ENCODE measurements at regions not wholly inside any gene's neighbourhood (a gene's known extent, or its start where the extent isn't known, plus 50 kb on each side); places are given as distances from the start of the nearest gene placed in this dataset.

- H3K27ac ChIP-seq (ENCODE audit: low read depth, low read length, severe bottlenecking): no peak overlapping the region
- peaks cover 2% of the 10 kb centered on the region for H3K9me3 ChIP-seq (ENCODE audit: control insufficient read depth, low read length)
- no peak overlapping the region for H3K4me3 ChIP-seq (ENCODE audit: extremely low read depth, insufficient read depth, low read length, poor library complexity, severe bottlenecking)
- WGBS, 2 experiments (ENCODE audit: insufficient coverage in 2 of 2): 83 to 86% methylated on average over 2 of the region's 2 CpGs
- H3K4me1 ChIP-seq (ENCODE audit: control insufficient read depth, insufficient read depth, low read length, poor library complexity, severe bottlenecking): no peaks in the 10 kb centered on the region
- no peaks in the 10 kb centered on the region for H3K36me3 ChIP-seq (ENCODE audit: control insufficient read depth, insufficient read depth, low read length)
These were observed 199.3 kb downstream of the RNF144A start for GRCh38 chr2:7116511-7116910.

- WGBS, 2 experiments (ENCODE audit: insufficient coverage in 2 of 2): 88 to 92% methylated on average over 6 to 8 of the region's 8 CpGs
These were observed 199.9 kb downstream of the RNF144A start for GRCh38 chr2:7117076-7117475.

DNA sequence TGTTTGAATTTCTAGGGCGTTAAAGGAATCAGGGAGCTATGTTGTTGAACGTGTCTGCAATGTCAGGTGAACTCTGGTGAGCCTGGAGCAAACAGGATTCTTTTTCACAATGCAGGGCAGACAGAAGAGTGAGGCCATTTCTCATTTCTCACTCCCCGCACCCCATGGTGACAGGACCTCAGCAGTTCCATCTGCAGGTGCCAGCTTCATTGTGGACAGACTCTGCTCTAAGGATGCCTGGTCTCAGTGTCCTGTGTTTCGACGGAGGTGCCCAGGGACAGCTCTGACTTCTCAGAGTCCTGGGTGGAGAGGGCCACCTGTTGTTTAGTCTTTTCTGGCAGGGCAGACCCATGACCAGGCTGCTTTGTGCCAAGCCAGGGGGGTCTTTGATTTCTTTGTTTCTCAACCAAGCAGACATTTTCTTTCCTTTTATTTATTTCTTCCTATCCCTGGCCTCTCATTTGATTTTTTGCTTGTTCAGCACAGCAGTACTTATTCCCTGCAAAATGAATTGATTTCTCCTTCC lies 201.5 kb downstream of the RNF144A start:
- WGBS, 2 experiments (ENCODE audit: insufficient coverage in 2 of 2): 72 to 79% methylated on average over 5 of the region's 5 CpGs
- H3K4me3 ChIP-seq (ENCODE audit: extremely low read depth, insufficient read depth, low read length, poor library complexity, severe bottlenecking): no peak overlapping the region
- H3K4me1 ChIP-seq (ENCODE audit: control insufficient read depth, insufficient read depth, low read length, poor library complexity, severe bottlenecking): no peaks in the 10 kb centered on the region
- H3K27ac ChIP-seq (ENCODE audit: low read depth, low read length, severe bottlenecking): no peak overlapping the region
- H3K9me3 ChIP-seq (ENCODE audit: control insufficient read depth, low read length): peaks cover 2% of the 10 kb centered on the region
- no peaks in the 10 kb centered on the region for H3K36me3 ChIP-seq (ENCODE audit: control insufficient read depth, insufficient read depth, low read length)

More at GRCh38 chr2:7117076-7117475, 199.9 kb downstream of the RNF144A start:
- H3K9me3 ChIP-seq (ENCODE audit: control insufficient read depth, low read length): peaks cover 2% of the 10 kb centered on the region
- H3K27ac ChIP-seq (ENCODE audit: low read depth, low read length, severe bottlenecking): no peak overlapping the region
- no peaks in the 10 kb centered on the region for H3K36me3 ChIP-seq (ENCODE audit: control insufficient read depth, insufficient read depth, low read length)
- no peak overlapping the region for H3K4me3 ChIP-seq (ENCODE audit: extremely low read depth, insufficient read depth, low read length, poor library complexity, severe bottlenecking)
- no peaks in the 10 kb centered on the region for H3K4me1 ChIP-seq (ENCODE audit: control insufficient read depth, insufficient read depth, low read length, poor library complexity, severe bottlenecking)

GRCh38 chr2:7119132-7119835 lies 202.1 kb downstream of the RNF144A start:
- 70 to 75% methylated on average over 8 of the region's 8 CpGs for WGBS, 2 experiments (ENCODE audit: insufficient coverage in 2 of 2)
- Histone ChIP-seq H3K36me3 (ENCODE audit: control insufficient read depth, insufficient read depth, low read length) (no peaks in the 10 kb centered on the region), H3K4me3 (ENCODE audit: extremely low read depth, insufficient read depth, low read length, poor library complexity, severe bottlenecking) (no peak overlapping the region), H3K4me1 (ENCODE audit: control insufficient read depth, insufficient read depth, low read length, poor library complexity, severe bottlenecking) (no peaks in the 10 kb centered on the region), H3K9me3 (ENCODE audit: control insufficient read depth, low read length) (no peaks in the 10 kb centered on the region), H3K27ac (ENCODE audit: low read depth, low read length, severe bottlenecking) (no peak overlapping the region)

- Histone ChIP-seq H3K9me3 (ENCODE audit: control insufficient read depth, low read length) (no peaks in the 10 kb centered on the region), H3K36me3 (ENCODE audit: control insufficient read depth, insufficient read depth, low read length) (no peaks in the 10 kb centered on the region), H3K4me3 (ENCODE audit: extremely low read depth, insufficient read depth, low read length, poor library complexity, severe bottlenecking) (no peak overlapping the region), H3K4me1 (ENCODE audit: control insufficient read depth, insufficient read depth, low read length, poor library complexity, severe bottlenecking) (no peaks in the 10 kb centered on the region), H3K27ac (ENCODE audit: low read depth, low read length, severe bottlenecking) (no peak overlapping the region)
- 0 to 51% methylated on average over 1 to 4 of the region's 5 CpGs for WGBS, 2 experiments (ENCODE audit: insufficient coverage in 2 of 2)
These were observed 204.6 kb downstream of the RNF144A start for GRCh38 chr2:7121851-7122250.

DNA sequence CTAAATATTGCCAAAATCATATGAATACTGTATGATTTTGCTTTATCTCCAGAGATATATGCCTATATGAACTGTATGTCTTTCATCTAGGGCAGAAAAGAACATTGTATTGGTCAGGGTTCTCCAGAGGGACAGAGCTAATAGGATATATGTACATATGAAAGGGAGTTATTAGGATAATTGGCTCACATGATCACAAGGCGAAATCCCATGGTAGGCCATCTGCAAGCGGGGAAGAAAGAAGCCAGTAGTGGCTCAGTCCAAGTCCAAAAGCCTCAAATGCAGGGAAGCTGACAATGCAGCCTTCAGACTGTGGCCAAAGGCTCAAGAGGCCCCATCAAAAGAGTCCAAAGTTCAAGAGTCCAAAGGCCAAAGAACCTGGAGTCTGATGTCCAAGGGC lies 209.9 kb downstream of the RNF144A start:
- Histone ChIP-seq H3K4me3 (ENCODE audit: extremely low read depth, insufficient read depth, low read length, poor library complexity, severe bottlenecking) (no peak overlapping the region), H3K36me3 (ENCODE audit: control insufficient read depth, insufficient read depth, low read length) (no peaks in the 10 kb centered on the region), H3K27ac (ENCODE audit: low read depth, low read length, severe bottlenecking) (no peak overlapping the region), H3K9me3 (ENCODE audit: control insufficient read depth, low read length) (no peaks in the 10 kb centered on the region), H3K4me1 (ENCODE audit: control insufficient read depth, insufficient read depth, low read length, poor library complexity, severe bottlenecking) (no peaks in the 10 kb centered on the region)
- 36 to 38% methylated on average over 2 of the region's 2 CpGs for WGBS, 2 experiments (ENCODE audit: insufficient coverage in 2 of 2)

- H3K9me3 ChIP-seq (ENCODE audit: control insufficient read depth, low read length): no peaks in the 10 kb centered on the region
- no peak overlapping the region for H3K27ac ChIP-seq (ENCODE audit: low read depth, low read length, severe bottlenecking)
- H3K4me3 ChIP-seq (ENCODE audit: extremely low read depth, insufficient read depth, low read length, poor library complexity, severe bottlenecking): no peak overlapping the region
These were observed 210.5 kb downstream of the RNF144A start for GRCh38 chr2:7127687-7128086.

DNA sequence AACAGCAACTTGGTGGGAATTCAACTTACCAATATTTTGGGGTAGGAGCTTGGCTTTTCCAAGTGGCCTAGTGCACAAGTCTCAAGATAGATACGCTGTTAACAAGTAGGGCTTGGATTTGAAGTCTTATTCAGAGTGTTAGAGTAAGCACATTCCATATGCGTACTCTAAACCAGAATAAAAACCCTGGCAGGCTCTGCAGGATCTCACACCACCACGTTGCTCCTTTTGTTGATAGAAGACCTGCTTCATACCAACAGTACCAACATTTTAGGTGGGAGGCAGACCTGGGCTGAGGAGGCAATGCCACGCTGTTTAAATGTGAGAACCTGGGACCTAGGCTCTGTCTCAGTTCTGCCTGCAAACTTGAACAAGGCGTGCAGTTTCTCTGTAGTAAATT lies 214.0 kb downstream of the RNF144A start:
- no peaks in the 10 kb centered on the region for H3K36me3 ChIP-seq (ENCODE audit: control insufficient read depth, insufficient read depth, low read length)
- no peaks in the 10 kb centered on the region for H3K9me3 ChIP-seq (ENCODE audit: control insufficient read depth, low read length)
- 70 to 87% methylated on average over 3 of the region's 5 CpGs for WGBS, 2 experiments (ENCODE audit: insufficient coverage in 2 of 2)
- H3K4me1 ChIP-seq (ENCODE audit: control insufficient read depth, insufficient read depth, low read length, poor library complexity, severe bottlenecking): no peaks in the 10 kb centered on the region
- no peak overlapping the region for H3K4me3 ChIP-seq (ENCODE audit: extremely low read depth, insufficient read depth, low read length, poor library complexity, severe bottlenecking)
- no peak overlapping the region for H3K27ac ChIP-seq (ENCODE audit: low read depth, low read length, severe bottlenecking)

More at GRCh38 chr2:7127687-7128086, 210.5 kb downstream of the RNF144A start:
- H3K36me3 ChIP-seq (ENCODE audit: control insufficient read depth, insufficient read depth, low read length): no peaks in the 10 kb centered on the region
- no peaks in the 10 kb centered on the region for H3K4me1 ChIP-seq (ENCODE audit: control insufficient read depth, insufficient read depth, low read length, poor library complexity, severe bottlenecking)

GRCh38 chr2:7132753-7133152 lies 215.5 kb downstream of the RNF144A start:
- Histone ChIP-seq H3K9me3 (ENCODE audit: control insufficient read depth, low read length) (no peaks in the 10 kb centered on the region), H3K27ac (ENCODE audit: low read depth, low read length, severe bottlenecking) (no peak overlapping the region), H3K4me3 (ENCODE audit: extremely low read depth, insufficient read depth, low read length, poor library complexity, severe bottlenecking) (no peak overlapping the region), H3K4me1 (ENCODE audit: control insufficient read depth, insufficient read depth, low read length, poor library complexity, severe bottlenecking) (no peaks in the 10 kb centered on the region), H3K36me3 (ENCODE audit: control insufficient read depth, insufficient read depth, low read length) (no peaks in the 10 kb centered on the region)
- 82 to 100% methylated on average over 2 to 3 of the region's 3 CpGs for WGBS, 2 experiments (ENCODE audit: insufficient coverage in 2 of 2)

- Histone ChIP-seq H3K4me1 (ENCODE audit: control insufficient read depth, insufficient read depth, low read length, poor library complexity, severe bottlenecking) (no peaks in the 10 kb centered on the region), H3K9me3 (ENCODE audit: control insufficient read depth, low read length) (no peaks in the 10 kb centered on the region), H3K27ac (ENCODE audit: low read depth, low read length, severe bottlenecking) (no peak overlapping the region), H3K4me3 (ENCODE audit: extremely low read depth, insufficient read depth, low read length, poor library complexity, severe bottlenecking) (no peak overlapping the region), H3K36me3 (ENCODE audit: control insufficient read depth, insufficient read depth, low read length) (no peaks in the 10 kb centered on the region)
- 92 to 100% methylated on average over 4 of the region's 4 CpGs for WGBS, 2 experiments (ENCODE audit: insufficient coverage in 2 of 2)
These were observed 216.3 kb downstream of the RNF144A start for GRCh38 chr2:7133521-7133920.

- Histone ChIP-seq H3K4me1 (ENCODE audit: control insufficient read depth, insufficient read depth, low read length, poor library complexity, severe bottlenecking) (no peaks in the 10 kb centered on the region), H3K36me3 (ENCODE audit: control insufficient read depth, insufficient read depth, low read length) (no peaks in the 10 kb centered on the region), H3K9me3 (ENCODE audit: control insufficient read depth, low read length) (no peaks in the 10 kb centered on the region), H3K27ac (ENCODE audit: low read depth, low read length, severe bottlenecking) (no peak overlapping the region), H3K4me3 (ENCODE audit: extremely low read depth, insufficient read depth, low read length, poor library complexity, severe bottlenecking) (no peak overlapping the region)
- 79 to 83% methylated on average over 1 of the region's 1 CpG for WGBS, 2 experiments (ENCODE audit: insufficient coverage in 2 of 2)
These were observed 223.1 kb downstream of the RNF144A start for GRCh38 chr2:7140306-7140705.

Measured in mesodermal cell (in vitro differentiated cells).